ENCODE measurements at regions not wholly inside any gene's neighbourhood (a gene's known extent, or its start where the extent isn't known, plus 50 kb on each side); places are given as distances from the start of the nearest gene placed in this dataset.
"Not testable (repeated sequence)": the region's sequence is repeated elsewhere in the genome, so short reads cannot be mapped to it uniquely, and the experiment has no call there.

- no peak for DNase-seq
These were observed 109.5 kb upstream of the KCND2 start for GRCh38 chr7:120163449-120163848.

- no peak for DNase-seq
These were observed 107.7 kb upstream of the KCND2 start for GRCh38 chr7:120165227-120165626.

- no peak for DNase-seq
These were observed 104.9 kb upstream of the KCND2 start for GRCh38 chr7:120168066-120168465.

GRCh38 chr7:120169996-120170783 lies 102.8 kb upstream of the KCND2 start:
- no peak for DNase-seq

- no peak for DNase-seq
These were observed 102.1 kb upstream of the KCND2 start for GRCh38 chr7:120170834-120171233.

GRCh38 chr7:120171406-120171805 lies 101.6 kb upstream of the KCND2 start:
- DNase-seq: no peak

GRCh38 chr7:120180221-120180620 lies 92.8 kb upstream of the KCND2 start:
- DNase-seq: no peak

GRCh38 chr7:120181499-120181898 lies 91.5 kb upstream of the KCND2 start:
- DNase-seq: no peak

- DNase-seq: no peak
These were observed 88.1 kb upstream of the KCND2 start for GRCh38 chr7:120184866-120185265.

GRCh38 chr7:120185940-120186682 lies 86.9 kb upstream of the KCND2 start:
- DNase-seq: no peak

- DNase-seq: no peak
These were observed 86.3 kb upstream of the KCND2 start for GRCh38 chr7:120186688-120187087.

- DNase-seq: no peak
These were observed 83.4 kb upstream of the KCND2 start for GRCh38 chr7:120189623-120190022.

- no peak for DNase-seq
These were observed 82.9 kb upstream of the KCND2 start for GRCh38 chr7:120190109-120190508.

GRCh38 chr7:120190566-120190965 lies 82.4 kb upstream of the KCND2 start:
- DNase-seq: no peak

GRCh38 chr7:120191423-120191822 lies 81.6 kb upstream of the KCND2 start:
- DNase-seq: not testable (repeated sequence)

- DNase-seq: no peak
These were observed 71.7 kb upstream of the KCND2 start for GRCh38 chr7:120201290-120201689.

- no peak for DNase-seq
These were observed 67.9 kb upstream of the KCND2 start for GRCh38 chr7:120205101-120205500.

GRCh38 chr7:120207037-120207436 lies 65.9 kb upstream of the KCND2 start:
- DNase-seq: no peak

GRCh38 chr7:120215654-120216053 lies 57.3 kb upstream of the KCND2 start:
- DNase-seq: no peak

- no peak for DNase-seq
These were observed 56.0 kb upstream of the KCND2 start for GRCh38 chr7:120216947-120217346.

- no peak for DNase-seq
These were observed 54.3 kb upstream of the KCND2 start for GRCh38 chr7:120218712-120219111.

GRCh38 chr7:120221666-120222065 lies 51.3 kb upstream of the KCND2 start:
- DNase-seq: no peak

All from NCI-H774 (cell line).